ENCODE measurements at regions not wholly inside any gene's neighbourhood (a gene's known extent, or its start where the extent isn't known, plus 50 kb on each side); places are given as distances from the start of the nearest gene placed in this dataset.

DNA sequence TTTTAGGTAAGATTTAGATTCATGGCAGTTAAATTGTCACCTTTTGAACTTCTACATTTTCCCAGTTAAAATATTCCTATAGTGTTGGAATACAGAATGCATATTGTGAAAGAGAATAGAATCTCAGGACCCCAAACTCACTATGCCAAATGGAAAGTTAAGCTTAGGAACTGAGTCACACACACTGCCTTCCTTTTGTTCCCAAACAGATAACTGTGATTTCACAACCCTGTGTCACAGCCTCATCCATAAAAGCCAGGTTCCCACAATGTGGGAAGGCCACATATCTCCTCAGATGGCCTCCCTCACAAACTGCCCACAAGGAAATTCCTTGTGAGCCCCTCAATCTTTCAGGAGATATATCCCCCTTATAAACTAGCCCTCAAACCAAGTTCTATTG is 94.7 kb upstream of the HPF1 start:
- TF ChIP-seq CTCF (IDR thresholded peaks at IDR 0.05) (no peak), TCF7L2 (IDR thresholded peaks at IDR 0.05; ENCODE audit: low read depth, low read length) (no peak), POLR2AphosphoS5 (IDR thresholded peaks at IDR 0.05; ENCODE audit: low read depth, low read length) (no peak), SIN3A (IDR thresholded peaks at IDR 0.05; ENCODE audit: borderline replicate concordance, insufficient read depth, low read depth, low read length) (no peak), REST (IDR thresholded peaks at IDR 0.05; ENCODE audit: insufficient read depth in 1 of 2, low read depth in 2 of 2, low read length in 1 of 2) (no peak)

Data from Panc1 (cell line).